HG03342 (cell line): ENCODE measurements at regions not wholly inside any gene's neighbourhood (a gene's known extent, or its start where the extent isn't known, plus 50 kb on each side); places are given as distances from the start of the nearest gene placed in this dataset.
A peak's percentile ranks its signal among the peaks of the same experiment; 100 is the strongest.
"Not testable (repeated sequence)": the region's sequence is repeated elsewhere in the genome, so short reads cannot be mapped to it uniquely, and the experiment has no call there.

Experiments
- ATAC-seq: cut with Tn5 transposase; IDR thresholded peaks from one replicate; pipeline ENCODE4 v1.9.1; 2021; ENCODE audit warnings: mild to moderate bottlenecking, moderate library complexity; ENCODE audit not compliant: unreplicated experiment

DNA sequence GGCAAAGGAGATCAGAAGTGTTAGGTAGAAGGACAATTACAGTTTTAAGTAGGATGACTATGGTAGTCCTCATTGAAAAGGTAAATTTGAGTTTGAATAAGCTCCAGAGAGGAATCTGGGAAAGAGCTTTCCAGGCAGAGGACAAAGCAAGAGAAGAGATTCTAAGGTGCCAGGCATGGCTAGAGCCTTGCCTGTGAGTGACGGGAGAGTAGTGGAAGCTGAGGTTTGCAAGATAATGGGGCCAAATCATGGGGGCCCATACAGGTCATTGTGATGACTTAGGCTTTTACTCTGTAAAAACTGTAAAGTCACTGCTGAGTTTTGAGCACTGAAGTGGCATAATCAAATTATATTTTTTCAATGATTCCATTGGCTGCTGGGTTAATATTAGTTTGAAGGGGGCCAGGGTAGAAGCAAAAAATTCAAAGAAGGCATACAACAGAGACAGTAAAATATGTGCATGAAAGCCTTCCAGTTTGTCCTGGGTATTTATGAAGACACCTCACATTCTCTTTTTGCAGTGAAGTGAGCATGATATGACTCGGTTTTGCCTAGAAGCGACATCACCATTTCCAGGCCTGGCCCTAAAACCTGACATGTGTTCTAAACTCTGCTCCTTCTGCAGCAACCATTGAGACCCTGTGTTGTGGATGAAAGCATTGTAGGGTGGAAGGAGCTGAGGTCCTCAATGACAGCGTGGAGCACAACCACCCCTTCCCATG, 279.8 kb upstream of the TNC start:
- ATAC-seq = no peak

DNA sequence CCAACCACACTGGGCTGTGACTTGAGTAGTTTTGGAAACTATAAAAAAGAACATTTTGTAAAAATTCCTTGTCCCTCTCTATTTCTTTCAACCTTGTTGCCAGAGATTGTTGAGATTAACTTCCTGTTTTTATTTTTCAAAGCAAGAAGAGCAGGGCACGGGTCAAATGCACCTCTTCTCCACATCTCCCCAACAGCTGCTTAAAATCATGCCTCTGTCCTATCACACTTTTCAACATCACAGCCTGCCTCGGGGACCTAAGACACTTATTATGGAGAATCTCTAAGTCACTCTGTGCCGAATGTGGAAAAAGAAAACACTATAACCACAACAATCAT, 280.3 kb upstream of the TNC start:
- no peak for ATAC-seq

DNA sequence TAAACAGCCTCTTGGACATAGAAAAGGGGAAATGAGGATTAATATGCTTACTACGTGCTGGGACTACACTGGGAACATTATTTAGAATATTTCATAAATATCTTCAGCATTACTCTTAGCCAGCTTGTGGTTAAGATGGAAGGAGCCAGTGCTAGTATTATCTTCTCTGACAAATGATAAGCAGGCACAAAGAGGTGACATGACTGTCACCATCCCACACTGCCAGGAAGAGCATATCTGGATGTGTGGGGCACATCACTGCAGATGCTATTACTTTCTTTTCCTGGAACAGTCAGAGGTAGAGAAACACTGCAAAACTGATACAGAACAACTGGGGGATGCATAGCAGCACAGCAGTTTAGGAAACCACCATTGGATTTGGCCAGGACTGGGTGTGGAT, 281.0 kb upstream of the TNC start:
- no peak for ATAC-seq

DNA sequence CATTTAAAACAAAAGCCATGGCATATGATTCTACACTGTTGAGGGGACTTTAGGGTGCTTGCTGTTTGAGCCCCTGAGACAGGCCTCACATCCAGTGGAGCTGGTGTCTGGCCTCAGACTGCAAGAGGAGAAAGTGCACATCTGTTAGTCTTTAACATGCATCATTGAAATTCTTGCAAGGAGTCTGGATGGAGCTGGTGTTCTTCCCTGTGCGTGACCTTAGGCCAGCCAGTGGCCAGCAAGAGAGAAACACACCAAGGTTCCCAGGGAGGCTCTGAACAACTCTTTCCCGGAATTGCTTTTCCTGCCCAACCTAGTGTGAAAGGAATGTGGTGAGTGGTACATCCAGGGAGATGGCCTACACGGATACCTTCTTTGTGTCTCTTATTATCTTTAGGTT, 282.8 kb upstream of the TNC start:
- ATAC-seq = no peak

DNA sequence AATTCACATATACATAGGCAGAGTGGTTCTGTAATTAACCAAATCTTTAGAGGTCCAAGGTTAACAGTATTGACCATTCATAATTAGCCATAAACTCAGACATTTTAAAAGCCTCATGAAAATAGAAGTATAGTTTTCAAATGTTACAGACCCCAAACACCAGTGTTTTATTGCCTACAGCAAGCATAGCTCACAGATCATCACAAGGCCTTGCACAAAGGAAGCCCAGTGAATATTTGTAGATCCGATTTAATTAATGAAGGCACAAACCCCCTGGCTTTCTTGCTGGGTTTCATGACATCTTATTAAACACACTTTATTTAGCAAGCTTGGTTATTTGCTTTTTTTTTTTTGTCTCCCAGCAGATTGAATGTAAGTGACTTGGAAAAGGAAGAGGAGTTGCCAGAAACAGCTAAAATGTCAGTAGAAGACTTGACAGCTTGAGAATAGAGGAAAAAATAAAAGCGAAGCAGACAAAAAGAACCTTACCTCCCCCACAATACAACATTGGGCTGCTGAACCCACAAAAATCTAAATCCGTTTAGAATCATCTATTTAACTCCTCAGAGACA, 283.9 kb upstream of the TNC start:
- ATAC-seq = no peak

DNA sequence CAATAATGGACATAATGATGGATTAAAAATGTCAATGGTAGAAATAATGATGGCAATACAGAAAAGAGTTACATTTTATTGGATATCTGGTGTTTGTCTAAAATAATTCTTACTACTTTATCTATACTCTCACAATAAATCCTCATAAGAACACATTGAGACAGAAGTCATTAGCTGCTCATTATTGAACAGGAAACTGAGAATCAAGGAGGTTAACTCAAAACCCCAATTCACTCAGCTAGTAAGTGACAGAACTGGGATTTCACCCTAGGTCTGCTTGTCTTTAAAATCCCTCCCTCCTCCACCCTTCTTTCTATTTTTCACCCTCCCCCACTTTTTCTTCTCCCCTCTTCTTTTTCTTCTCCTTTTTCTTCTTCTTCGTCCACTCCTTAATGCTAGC, 285.8 kb upstream of the TNC start:
- ATAC-seq = no peak

DNA sequence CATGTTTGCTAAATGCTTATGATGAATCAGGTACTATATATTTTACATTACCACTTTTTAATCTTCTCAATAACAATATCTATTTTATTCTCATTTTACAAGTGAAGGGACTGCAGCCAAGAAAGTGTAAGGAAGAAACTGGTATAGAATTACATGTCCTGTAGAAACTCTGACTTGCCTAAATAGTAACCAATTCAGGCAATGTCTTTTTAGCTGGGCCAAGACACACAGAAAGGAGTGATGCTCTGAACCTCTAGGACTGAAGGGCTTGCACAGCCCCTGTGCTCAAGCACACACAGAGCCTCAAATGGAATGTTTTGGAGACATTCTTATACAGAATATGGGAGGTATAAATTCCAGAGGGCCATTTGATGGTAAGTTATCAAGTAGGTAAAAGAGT, 286.4 kb upstream of the TNC start:
- no peak for ATAC-seq

DNA sequence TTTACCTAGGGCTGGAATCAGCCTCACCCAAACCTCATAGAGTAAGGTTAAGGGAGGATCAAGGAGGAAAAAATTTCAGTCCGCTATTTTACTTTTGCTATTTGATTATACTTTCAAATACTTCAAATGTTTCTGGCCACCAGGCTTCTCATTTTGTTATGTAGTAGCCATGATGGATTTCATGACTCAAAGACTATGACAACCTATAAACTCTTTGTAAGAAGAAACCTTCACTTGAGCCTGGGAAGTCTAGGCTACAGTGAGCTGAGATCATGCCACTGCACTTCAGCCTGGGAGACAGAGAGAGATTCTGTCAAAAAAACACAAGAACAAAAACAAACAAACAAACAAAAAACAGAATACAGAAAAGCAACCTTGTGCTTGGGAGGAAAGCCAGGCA, 293.6 kb upstream of the TNC start:
- no peak for ATAC-seq

DNA sequence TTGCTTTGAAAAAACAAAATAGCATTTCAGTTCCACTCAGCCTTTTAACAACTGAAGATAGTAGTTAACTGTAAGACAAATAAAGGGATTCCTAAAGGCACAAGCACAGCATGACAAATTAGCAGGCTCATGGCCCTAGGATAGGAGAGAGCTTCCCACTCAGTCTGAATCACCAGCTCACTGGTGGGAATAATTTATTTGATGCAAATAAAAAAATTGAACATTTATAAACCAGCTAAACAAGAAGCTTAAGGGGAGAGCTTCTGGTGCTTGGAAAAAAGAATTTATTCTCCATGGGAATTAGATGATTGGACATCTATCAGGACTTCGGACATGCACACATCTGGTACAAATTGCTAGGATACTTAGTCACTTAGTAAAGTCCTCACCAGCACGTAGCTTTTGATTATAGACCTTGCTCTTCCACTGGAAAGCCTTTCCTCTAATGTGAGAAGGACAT, 294.1 kb upstream of the TNC start:
- no peak for ATAC-seq

DNA sequence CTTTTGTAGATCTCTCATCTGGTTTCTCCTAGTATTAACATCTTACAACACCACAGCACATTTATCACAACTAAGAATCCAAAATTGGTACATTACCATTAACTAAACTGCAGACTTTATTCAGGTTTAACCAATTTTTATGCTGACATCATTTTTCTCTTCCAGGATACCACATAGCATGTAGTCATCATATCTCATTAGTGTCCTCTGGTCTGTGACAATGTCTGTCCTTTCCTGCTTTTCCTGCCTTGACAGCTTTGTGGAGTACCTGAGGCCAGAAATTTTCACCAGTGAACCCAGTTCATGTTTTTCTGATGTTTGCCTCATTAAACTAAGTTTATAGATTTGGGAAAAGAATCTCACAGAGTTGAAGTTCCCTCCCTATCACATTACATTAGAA, 294.7 kb upstream of the TNC start:
- ATAC-seq = no peak

DNA sequence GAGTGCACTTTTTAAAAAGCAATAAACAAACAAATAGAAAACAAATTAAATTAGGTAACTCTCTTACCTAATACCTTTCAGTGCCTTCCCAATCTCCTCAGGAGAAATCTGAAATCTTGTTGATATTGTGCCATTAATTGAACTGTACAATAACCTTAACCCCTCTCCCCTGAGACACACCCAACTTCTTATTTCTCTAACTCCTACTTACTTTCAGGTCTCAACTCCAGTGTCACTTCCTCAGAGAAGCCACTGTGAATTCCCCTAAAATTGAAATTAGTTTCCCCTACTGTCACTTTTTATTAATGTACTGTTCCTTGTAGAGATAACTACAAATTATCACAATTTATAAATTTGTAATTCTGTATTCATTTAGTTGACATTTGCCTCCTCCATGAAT, 295.3 kb upstream of the TNC start:
- no peak for ATAC-seq

DNA sequence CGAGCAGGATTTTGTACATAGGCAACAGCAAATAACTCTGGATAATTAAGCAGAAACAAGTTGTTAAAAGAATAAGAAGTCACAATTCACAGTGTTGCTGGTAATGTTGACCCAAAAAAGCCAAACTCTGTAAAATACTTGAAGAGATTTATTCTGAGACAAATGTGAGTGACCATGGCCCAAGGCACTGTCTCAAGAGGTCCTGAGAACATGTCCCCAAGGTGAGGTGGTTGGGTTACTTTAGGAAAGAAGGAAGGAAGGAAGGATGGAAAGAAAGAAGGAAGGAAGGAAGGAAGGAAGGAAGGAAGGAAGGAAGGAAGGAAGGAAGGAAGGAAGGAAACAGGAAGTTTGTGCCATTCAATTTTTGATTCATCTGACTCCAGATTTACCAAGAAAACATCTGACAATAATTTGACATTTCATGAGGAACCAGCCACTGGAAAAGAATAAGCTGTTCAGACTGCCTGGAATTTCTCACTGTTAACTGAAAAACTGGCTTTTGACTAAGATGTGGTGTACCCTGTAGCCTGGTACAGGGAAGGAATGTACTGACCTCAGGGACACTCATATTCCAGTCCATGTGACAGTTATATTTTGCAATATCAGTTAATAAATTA, 295.9 kb upstream of the TNC start:
- no peak for ATAC-seq

DNA sequence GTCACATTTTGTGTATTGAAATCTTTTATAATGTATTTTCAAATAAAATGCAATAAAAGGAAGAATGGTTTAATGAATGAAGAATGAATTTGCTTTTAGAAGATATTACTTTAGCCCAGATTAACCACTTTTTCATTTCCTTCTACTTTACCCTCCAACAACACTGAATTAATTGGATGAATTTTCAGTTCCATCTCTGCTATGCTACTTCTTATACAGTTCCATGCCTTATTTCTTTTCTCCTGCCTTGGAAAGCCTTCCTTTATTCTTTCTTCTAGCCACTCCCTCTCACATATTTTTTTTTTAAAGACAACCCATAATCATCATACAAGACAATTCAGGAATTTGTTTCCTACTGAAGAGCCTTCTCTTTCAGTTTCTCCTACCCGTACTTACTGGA, 296.6 kb upstream of the TNC start:
- ATAC-seq = no peak

DNA sequence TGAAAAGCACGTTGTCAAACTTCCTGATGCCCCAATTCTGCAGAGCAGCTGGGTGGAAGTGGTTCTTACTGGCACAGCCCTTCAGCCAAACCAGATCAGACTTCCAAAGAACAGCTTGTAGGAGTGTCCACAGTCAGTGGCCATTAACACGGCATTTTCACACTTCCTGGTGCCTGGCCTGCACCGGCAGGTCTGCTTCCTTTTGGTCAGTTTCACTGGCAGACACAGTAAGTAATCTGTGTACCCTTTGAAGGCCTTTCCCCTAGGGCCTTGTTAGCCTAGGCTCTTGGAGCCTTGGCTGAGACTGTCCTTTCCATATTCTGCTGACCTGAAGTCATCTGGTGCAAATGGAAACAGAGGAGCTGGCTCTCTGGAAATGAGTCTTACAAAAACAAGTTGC, 297.5 kb upstream of the TNC start:
- ATAC-seq = no peak

DNA sequence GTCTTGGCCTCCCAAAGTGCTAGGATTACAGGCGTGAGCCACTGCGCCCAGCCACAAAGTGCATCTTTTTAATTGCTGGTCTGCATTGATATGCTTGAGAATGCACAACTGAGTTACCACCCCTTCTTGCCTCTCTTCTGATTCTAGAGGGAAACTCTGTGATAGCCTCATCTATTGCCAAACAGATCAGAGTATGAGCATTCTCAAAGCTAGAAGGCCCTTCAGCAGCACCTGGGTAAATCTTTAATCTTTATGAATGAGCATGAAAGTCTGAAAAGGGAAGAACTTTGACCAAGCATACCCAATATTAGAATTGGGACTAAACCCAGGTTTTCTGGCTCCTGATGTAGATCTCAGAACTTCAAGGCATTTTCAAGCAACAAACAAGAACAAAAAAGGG, 298.3 kb upstream of the TNC start:
- peak; percentile 61 for ATAC-seq

DNA sequence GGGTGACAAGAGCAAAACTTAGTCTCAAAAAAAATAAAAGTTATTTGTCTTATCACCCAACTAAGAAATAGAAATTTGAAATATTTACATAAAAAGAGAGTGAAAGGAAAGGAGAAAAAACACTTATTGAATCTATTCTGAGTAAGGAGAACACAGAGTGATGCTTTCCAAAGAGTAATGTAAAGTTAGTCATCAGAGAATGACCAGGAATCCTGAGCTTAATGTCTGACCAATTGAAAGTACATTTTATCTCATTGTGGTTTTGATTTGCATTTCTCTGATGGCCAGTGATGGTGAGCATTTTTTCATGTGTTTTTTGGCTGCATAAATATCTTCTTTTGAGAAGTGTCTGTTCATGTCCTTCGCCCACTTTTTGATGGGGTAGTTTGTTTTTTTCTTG, 300.2 kb upstream of the TNC start:
- ATAC-seq = not testable (repeated sequence)

DNA sequence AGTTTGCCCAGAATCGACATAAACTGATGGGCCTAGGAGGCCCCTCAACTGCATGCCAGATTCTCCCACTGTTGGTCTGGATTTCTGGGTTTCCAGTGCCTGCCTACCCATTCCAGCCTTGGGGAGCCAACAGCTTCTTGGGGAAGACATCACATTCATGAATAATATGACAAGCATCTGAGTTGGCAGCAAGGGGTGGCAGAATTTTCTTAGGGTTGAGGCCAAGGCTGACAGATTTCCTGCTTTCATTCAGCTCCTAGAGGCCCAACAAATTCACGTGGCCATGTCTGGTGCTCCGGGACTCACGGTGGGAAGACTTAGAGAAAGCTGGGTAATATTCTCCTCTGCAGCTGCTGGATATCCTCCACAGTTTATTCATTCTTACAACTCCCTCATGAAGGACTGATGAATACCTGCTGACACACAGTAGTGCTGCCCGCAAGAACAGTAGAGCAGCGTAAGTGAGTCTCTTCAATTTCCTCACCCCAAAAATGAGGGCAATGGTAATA, 305.0 kb upstream of the TNC start:
- ATAC-seq = no peak

DNA sequence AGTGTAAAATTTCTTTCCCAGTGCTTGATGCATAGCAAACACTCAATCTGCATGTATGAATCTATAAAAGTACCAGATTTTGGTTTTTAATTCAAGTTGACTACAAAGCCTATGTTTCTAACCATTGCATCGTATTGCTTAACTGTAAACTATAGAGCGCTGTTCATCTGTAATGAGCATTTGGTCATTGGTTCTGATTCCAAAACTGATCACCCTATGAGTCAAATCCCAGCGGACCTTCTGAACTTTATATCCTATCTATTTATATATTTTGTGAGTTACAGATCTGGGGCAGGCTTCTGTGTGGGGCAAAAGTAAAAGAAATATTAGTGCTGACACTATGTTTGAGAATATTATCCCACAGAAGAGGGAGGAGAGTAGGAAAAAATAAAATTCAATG, 305.7 kb upstream of the TNC start:
- ATAC-seq = no peak

DNA sequence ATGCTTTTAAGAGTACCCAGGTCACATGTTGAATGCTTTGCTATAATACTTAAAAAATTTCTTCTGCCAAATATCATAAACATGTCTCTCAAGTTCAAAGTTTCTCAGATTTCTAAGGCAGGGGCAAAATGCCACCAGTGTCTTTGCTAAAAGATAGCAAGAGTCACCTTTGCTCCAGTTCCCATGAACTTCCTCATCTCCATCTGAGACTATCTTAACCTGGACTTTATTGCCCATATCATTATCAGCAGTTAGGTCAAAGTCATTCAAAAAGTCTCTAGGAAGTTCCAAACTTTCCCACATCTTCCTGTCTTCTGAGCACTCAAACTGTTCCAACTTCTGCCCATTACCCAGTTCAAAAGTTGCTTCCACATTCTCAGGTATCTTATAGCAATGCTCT, 307.6 kb upstream of the TNC start:
- ATAC-seq = no peak

DNA sequence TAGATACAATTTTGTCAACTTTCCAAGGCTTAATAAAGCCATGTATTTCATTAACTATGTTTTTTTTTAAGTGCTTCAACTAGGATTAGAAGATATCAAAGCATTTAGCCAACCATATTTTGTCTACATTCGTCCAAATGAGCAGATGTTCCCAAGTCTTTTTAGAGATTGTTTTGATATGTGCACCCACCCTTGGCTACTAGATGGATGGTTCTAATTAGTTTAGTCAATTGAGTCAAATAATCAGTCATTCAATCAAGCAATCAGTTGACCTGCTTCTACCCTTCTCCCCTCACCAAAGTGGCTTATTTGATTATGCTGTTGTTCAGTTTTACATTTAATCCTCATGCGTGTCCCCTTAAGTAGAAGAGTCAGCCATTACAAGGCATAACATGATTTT, 319.5 kb upstream of the TNC start:
- ATAC-seq = no peak

DNA sequence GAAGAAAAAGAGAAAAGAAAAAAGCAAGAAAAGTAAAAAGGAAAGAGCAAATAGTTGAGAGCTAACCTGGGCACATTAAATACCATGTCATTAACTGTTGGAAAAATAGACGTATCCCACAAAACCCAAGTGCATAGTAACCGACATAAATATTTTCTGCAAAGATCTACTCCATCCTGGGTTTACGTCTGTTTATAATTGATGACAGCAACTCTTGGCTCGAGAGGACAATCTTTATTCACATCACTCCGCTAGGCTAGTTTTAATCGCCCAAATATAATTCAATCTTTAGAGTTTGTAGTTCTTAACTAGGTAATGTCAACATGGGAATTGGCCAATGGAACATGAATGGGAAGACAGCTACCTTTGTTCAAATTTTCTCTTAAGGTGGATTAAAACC, 321.7 kb upstream of the TNC start:
- ATAC-seq = no peak

DNA sequence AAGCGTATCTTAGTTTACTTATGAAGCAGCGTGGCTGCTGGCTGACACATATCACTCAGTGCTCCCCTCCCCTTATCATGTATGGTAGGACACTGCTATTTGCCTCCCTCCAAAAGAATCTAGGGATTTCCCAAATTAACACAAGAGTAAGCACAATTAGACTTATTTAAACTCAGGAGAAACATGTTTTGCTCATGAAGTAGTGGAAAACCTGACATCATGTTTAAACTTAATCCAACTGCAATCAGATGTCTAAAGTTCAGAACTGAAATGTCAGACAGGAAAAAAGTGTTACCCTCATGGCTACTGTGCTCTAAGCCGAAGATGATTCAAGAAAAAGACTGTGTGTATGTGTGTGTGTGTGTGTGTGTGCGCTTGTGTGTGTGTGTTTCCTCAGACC, 324.1 kb upstream of the TNC start:
- ATAC-seq = no peak

DNA sequence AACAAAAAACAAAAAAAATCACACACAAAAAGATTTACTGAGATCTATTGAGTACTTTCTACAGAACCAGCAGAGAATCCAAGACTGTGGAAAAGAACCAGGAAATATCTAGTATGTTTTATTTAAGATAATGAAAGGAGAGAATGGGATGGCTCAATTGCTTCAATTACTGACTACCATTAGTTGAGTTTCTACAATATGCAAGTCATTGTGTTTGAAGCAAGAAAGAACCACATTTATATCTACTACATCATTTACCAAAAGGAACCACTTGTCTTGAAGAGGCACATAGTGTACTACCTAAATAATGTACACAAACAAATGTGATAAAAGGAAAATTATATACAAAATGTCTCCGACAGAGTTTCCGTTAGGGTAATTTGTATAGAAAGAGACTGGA, 325.9 kb upstream of the TNC start:
- no peak for ATAC-seq
